ENCODE measurements at regions not wholly inside any gene's neighbourhood (a gene's known extent, or its start where the extent isn't known, plus 50 kb on each side); places are given as distances from the start of the nearest gene placed in this dataset.

DNA sequence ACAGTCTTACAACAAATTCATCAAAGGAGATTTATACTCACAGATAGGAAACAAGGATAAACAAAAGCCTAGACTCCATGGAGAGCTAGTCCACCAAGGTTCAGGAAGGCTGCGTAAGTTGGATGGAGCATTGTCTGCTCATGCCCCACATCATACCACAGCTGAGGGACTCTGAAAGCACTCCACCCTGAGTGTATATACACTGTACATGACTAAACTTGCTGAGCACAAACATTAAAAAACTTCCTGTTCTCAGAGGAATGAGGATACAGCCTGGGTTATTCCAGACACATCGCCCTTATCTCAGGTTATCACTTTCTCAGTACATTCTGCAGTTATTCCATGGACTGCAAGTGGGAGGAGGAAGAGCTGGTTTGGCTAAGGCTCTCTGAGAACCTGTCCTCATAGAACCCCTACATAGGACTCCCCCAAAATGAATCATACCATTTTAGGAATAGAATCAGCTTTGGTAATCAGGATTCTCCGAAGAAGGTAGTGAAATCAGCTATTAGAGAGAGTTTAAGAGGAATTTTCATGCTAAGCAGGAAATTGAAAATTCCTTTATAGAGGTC, 58.0 kb upstream of the PRMT6 start:
- TF ChIP-seq, protein P1, sequence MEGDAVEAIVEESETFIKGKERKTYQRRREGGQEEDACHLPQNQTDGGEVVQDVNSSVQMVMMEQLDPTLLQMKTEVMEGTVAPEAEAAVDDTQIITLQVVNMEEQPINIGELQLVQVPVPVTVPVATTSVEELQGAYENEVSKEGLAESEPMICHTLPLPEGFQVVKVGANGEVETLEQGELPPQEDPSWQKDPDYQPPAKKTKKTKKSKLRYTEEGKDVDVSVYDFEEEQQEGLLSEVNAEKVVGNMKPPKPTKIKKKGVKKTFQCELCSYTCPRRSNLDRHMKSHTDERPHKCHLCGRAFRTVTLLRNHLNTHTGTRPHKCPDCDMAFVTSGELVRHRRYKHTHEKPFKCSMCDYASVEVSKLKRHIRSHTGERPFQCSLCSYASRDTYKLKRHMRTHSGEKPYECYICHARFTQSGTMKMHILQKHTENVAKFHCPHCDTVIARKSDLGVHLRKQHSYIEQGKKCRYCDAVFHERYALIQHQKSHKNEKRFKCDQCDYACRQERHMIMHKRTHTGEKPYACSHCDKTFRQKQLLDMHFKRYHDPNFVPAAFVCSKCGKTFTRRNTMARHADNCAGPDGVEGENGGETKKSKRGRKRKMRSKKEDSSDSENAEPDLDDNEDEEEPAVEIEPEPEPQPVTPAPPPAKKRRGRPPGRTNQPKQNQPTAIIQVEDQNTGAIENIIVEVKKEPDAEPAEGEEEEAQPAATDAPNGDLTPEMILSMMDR (IDR thresholded peaks at IDR 0.05; ENCODE audit: low read depth, low read length), result no peak
- TF ChIP-seq, protein P2, sequence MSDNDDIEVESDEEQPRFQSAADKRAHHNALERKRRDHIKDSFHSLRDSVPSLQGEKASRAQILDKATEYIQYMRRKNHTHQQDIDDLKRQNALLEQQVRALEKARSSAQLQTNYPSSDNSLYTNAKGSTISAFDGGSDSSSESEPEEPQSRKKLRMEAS (IDR thresholded peaks at IDR 0.05; ENCODE audit: low read depth, low read length), result no peak
